Neural cell (in vitro differentiated cells): ENCODE measurements at regions not wholly inside any gene's neighbourhood (a gene's known extent, or its start where the extent isn't known, plus 50 kb on each side); places are given as distances from the start of the nearest gene placed in this dataset.

ENCODE experiments used
- H2AFZ ChIP-seq: fragments of 200-600, 300-800 bp; sonication (generic), shearing (Covaris generic); 2 replicates; pipeline ENCODE4 v1.6.0; 2014; ENCODE audit warnings: low read depth, mild to moderate bottlenecking, antibody characterized with exemption, low read length, moderate library complexity
- H3F3A ChIP-seq: fragments of 200-600 bp; shearing (Covaris generic); 2 replicates; pipeline ENCODE4 v1.6.1; 2016; ENCODE audit warnings: mild to moderate bottlenecking, moderate library complexity, mixed read lengths, antibody characterized with exemption, low read length; ENCODE audit not compliant: insufficient read depth, poor library complexity, severe bottlenecking
- H3K27ac ChIP-seq: fragments of 200-600, 300-800 bp; sonication (generic), shearing (Covaris generic); 2 replicates; pipeline ENCODE4 v1.5.1; 2014; ENCODE audit warnings: mild to moderate bottlenecking, low read length, moderate library complexity
- H3K27me3 ChIP-seq: fragments of 300-800, 200-600 bp; sonication (generic), shearing (Covaris generic); 2 replicates; pipeline ENCODE4 v1.6.0; 2014; ENCODE audit warnings: mild to moderate bottlenecking, low read depth, low read length, moderate library complexity; ENCODE audit not compliant: insufficient read depth
- H3K36me3 ChIP-seq: fragments of 300-800, 200-600 bp; sonication (generic), shearing (Covaris generic); 2 replicates; pipeline ENCODE4 v1.5.1; 2014; ENCODE audit warnings: mild to moderate bottlenecking, antibody characterized with exemption, low read length, moderate library complexity; ENCODE audit not compliant: insufficient read depth
- H3K4me2 ChIP-seq: fragments of 300-800, 200-600 bp; sonication (generic), shearing (Covaris generic); 2 replicates; pipeline ENCODE4 v1.6.0; 2014; ENCODE audit warnings: mild to moderate bottlenecking, low read length
- H3K4me3 ChIP-seq: fragments of 300-800, 200-600 bp; sonication (generic), shearing (Covaris generic); 2 replicates; pipeline ENCODE4 v1.5.1; 2014; ENCODE audit warnings: mild to moderate bottlenecking, low read length, moderate library complexity
- H3K79me2 ChIP-seq: fragments of 200-600 bp; shearing (Covaris generic); replicated peaks from 2 replicates; pipeline ENCODE4 v1.6.0; 2014; ENCODE audit warnings: mild to moderate bottlenecking, low read length, moderate library complexity; ENCODE audit not compliant: insufficient read depth
- H3K9ac ChIP-seq: fragments of 300-800, 200-600 bp; sonication (generic), shearing (Covaris generic); 2 replicates; pipeline ENCODE4 v1.6.1; 2016; ENCODE audit warnings: mild to moderate bottlenecking, low read length, mixed read lengths
- H3K9me2 ChIP-seq: fragments of 200-600 bp; shearing (Covaris generic); 2 replicates; pipeline ENCODE4 v1.6.1; 2016; ENCODE audit warnings: mild to moderate bottlenecking, low read length, mixed read lengths; ENCODE audit not compliant: insufficient read depth
- H3K9me3 ChIP-seq: fragments of 200-600, 300-800 bp; sonication (generic), shearing (Covaris generic); 2 replicates; pipeline ENCODE4 v1.6.1; 2016; ENCODE audit warnings: mild to moderate bottlenecking, mixed run types, low read length, moderate library complexity, mixed read lengths
- H4K20me1 ChIP-seq: fragments of 200-600 bp; shearing (Covaris generic); 2 replicates; pipeline ENCODE4 v1.6.1; 2016; ENCODE audit warnings: mild to moderate bottlenecking, mixed run types; ENCODE audit not compliant: insufficient read depth
- EP300 ChIP-seq: fragments of 450-650 bp; conservative IDR thresholded peaks from 2 replicates; pipeline ENCODE4 v1.6.1; 2014; ENCODE audit warnings: antibody characterized with exemption, mild to moderate bottlenecking, moderate library complexity; ENCODE audit not compliant: poor library complexity, severe bottlenecking
- EZH2 ChIP-seq: fragments of 200-600, 300-800 bp; shearing (Covaris generic), sonication (generic); IDR thresholded peaks from 2 replicates; pipeline ENCODE4 v1.6.1; 2014; ENCODE audit warnings: antibody characterized with exemption, low read length, borderline replicate concordance, mild to moderate bottlenecking; ENCODE audit not compliant: insufficient read depth, poor library complexity, severe bottlenecking
- MXI1 ChIP-seq: fragments of 450-650 bp; conservative IDR thresholded peaks from 2 replicates; pipeline ENCODE4 v1.6.1; 2014; ENCODE audit warnings: antibody characterized with exemption, mild to moderate bottlenecking; ENCODE audit not compliant: poor library complexity, severe bottlenecking
- POLR2AphosphoS5 ChIP-seq: IDR thresholded peaks from 2 replicates; pipeline ENCODE4 v1.6.1; 2012
- RAD21 ChIP-seq: fragments of 450-650 bp; conservative IDR thresholded peaks from 2 replicates; pipeline ENCODE4 v1.6.1; 2014; ENCODE audit warnings: antibody characterized with exemption, mild to moderate bottlenecking, moderate library complexity
- REST ChIP-seq: IDR thresholded peaks from 2 replicates; pipeline ENCODE4 v1.6.1; 2012; ENCODE audit warnings: borderline replicate concordance
- SMC3 ChIP-seq: fragments of 450-650 bp; conservative IDR thresholded peaks from 2 replicates; pipeline ENCODE4 v1.6.1; 2014; ENCODE audit warnings: antibody characterized with exemption, mild to moderate bottlenecking, moderate library complexity; ENCODE audit not compliant: poor library complexity
- TAF1 ChIP-seq: IDR thresholded peaks from 2 replicates; pipeline ENCODE4 v1.6.1; 2012; ENCODE audit warnings: low read depth
- TF ChIP-seq, protein P1 (sequence below): fragments of 450-650 bp; IDR thresholded peaks from 2 replicates; pipeline ENCODE4 v1.5.1; 2014; ENCODE audit warnings: antibody characterized with exemption, mild to moderate bottlenecking, moderate library complexity; ENCODE audit not compliant: poor library complexity, severe bottlenecking

GRCh38 chr2:22934747-22935146, 450.2 kb upstream of the KLHL29 start:
- no peaks in the 10 kb centered on the region for H3K79me2 ChIP-seq
- H3K4me2 ChIP-seq: no peak overlapping the region
- H3K9me3 ChIP-seq: no peaks in the 10 kb centered on the region
- H3K36me3 ChIP-seq: no peaks in the 10 kb centered on the region
- no peak overlapping the region for H3K9ac ChIP-seq
- TF ChIP-seq EZH2 (no peak), REST (no peak), TAF1 (no peak), MXI1 (no peak), SMC3 (no peak), POLR2AphosphoS5 (no peak), EP300 (no peak), RAD21 (no peak)
- TF ChIP-seq, protein P1, sequence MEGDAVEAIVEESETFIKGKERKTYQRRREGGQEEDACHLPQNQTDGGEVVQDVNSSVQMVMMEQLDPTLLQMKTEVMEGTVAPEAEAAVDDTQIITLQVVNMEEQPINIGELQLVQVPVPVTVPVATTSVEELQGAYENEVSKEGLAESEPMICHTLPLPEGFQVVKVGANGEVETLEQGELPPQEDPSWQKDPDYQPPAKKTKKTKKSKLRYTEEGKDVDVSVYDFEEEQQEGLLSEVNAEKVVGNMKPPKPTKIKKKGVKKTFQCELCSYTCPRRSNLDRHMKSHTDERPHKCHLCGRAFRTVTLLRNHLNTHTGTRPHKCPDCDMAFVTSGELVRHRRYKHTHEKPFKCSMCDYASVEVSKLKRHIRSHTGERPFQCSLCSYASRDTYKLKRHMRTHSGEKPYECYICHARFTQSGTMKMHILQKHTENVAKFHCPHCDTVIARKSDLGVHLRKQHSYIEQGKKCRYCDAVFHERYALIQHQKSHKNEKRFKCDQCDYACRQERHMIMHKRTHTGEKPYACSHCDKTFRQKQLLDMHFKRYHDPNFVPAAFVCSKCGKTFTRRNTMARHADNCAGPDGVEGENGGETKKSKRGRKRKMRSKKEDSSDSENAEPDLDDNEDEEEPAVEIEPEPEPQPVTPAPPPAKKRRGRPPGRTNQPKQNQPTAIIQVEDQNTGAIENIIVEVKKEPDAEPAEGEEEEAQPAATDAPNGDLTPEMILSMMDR: no peak
- H3K9me2 ChIP-seq: no peaks in the 10 kb centered on the region
- no peaks in the 10 kb centered on the region for H4K20me1 ChIP-seq
- no peak overlapping the region for H2AFZ ChIP-seq
- no peaks in the 10 kb centered on the region for H3K27me3 ChIP-seq
- no peaks in the 10 kb centered on the region for H3F3A ChIP-seq
- H3K27ac ChIP-seq: no peak overlapping the region
- H3K4me3 ChIP-seq: no peak overlapping the region

DNA sequence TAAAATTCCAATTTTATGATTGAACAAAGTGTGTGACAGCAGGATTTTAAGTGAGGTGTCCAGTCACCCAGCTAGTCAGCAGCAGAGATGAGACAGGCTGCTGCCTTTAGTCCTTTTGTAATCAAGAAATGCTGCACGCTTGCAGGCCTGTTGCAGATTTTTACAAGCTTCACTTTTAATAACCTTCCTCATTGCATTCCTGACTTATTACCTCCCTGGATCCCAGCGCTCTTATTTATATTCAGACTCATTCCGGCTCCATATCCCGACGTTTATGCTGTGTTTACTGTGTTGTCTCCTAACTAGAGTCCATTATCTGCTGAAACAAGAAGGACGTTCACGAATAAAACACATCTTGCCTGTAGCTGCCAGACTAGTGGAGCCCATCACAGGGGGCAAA, 442.5 kb upstream of the KLHL29 start:
- Histone ChIP-seq H3K9ac (no peak overlapping the region), H4K20me1 (no peaks in the 10 kb centered on the region), H3K79me2 (no peaks in the 10 kb centered on the region), H3K4me2 (no peak overlapping the region), H3K4me3 (no peak overlapping the region), H3K36me3 (no peaks in the 10 kb centered on the region), H3K27me3 (no peaks in the 10 kb centered on the region), H3K9me3 (no peaks in the 10 kb centered on the region), H3K9me2 (no peaks in the 10 kb centered on the region), H3F3A (no peaks in the 10 kb centered on the region), H3K27ac (no peak overlapping the region), H2AFZ (no peak overlapping the region)
- TF ChIP-seq POLR2AphosphoS5 (no peak), MXI1 (no peak), SMC3 (no peak), TAF1 (no peak), EP300 (no peak), EZH2 (no peak), RAD21 (no peak), REST (no peak)
- TF ChIP-seq, protein P1: no peak
